HepG2 (cell line): ENCODE measurements at regions not wholly inside any gene's neighbourhood (a gene's known extent, or its start where the extent isn't known, plus 50 kb on each side); places are given as distances from the start of the nearest gene placed in this dataset.

Experiments
- BATF2 ChIP-seq: sonication (generic); formaldehyde crosslinking; IDR thresholded peaks from 2 replicates; pipeline ENCODE4 v1.8.0; 2022; ENCODE audit warnings: mild to moderate bottlenecking, missing genetic modification reagents, moderate library complexity
- FOXJ3 ChIP-seq: sonication (generic); formaldehyde crosslinking; IDR thresholded peaks from 2 replicates; pipeline ENCODE4 v1.4.0; 2020; ENCODE audit warnings: missing genetic modification reagents, mild to moderate bottlenecking, borderline replicate concordance
- GABPA ChIP-seq, 2 experiments: IDR thresholded peaks; 2 replicates each; pipeline ENCODE4 v1.6.1; 2011 to 2016; ENCODE audit warnings: low read depth in 2 of 2, low read length in 1 of 2, missing biosample characterization in 1 of 2, missing genetic modification characterization in 1 of 2
- KAT2B ChIP-seq: fragments of 150-350 bp; IDR thresholded peaks from 2 replicates; pipeline ENCODE4 v1.6.1; 2014; ENCODE audit warnings: low read depth, low read length, borderline replicate concordance
- TCF7L2 ChIP-seq: IDR thresholded peaks from 2 replicates; pipeline ENCODE4 v1.6.1; 2011; ENCODE audit warnings: mild to moderate bottlenecking, low read depth, low read length, moderate library complexity

- TF ChIP-seq TCF7L2 (no peak), KAT2B (no peak), GABPA (IDR thresholded peaks at IDR 0.05; ENCODE audit: low read depth, low read length) (no peak), GABPA (CRISPR knock-in tag; IDR thresholded peaks at IDR 0.05; ENCODE audit: low read depth) (no peak), FOXJ3 (CRISPR knock-in tag) (no peak), BATF2 (CRISPR knock-in tag) (no peak)
Observed at GRCh38 chr15:70483513-70483912, 279.8 kb downstream of the UACA start.
